NCI-H146 treated with DMSO at 0.1 percent for 48 hours (cell line): ENCODE measurements at regions not wholly inside any gene's neighbourhood (a gene's known extent, or its start where the extent isn't known, plus 50 kb on each side); places are given as distances from the start of the nearest gene placed in this dataset.

Source experiments
- DNase-seq: peaks from one replicate; lab custom pipeline; 2025; ENCODE audit not compliant: unreplicated experiment; lab: John Stamatoyannopoulos, UW

- DNase-seq = no peak
Observed at GRCh38 chr22:47240116-47240515, 477.7 kb downstream of the TBC1D22A start.

- DNase-seq = no peak
Observed at GRCh38 chr22:47239474-47239860, 477.0 kb downstream of the TBC1D22A start.

DNA sequence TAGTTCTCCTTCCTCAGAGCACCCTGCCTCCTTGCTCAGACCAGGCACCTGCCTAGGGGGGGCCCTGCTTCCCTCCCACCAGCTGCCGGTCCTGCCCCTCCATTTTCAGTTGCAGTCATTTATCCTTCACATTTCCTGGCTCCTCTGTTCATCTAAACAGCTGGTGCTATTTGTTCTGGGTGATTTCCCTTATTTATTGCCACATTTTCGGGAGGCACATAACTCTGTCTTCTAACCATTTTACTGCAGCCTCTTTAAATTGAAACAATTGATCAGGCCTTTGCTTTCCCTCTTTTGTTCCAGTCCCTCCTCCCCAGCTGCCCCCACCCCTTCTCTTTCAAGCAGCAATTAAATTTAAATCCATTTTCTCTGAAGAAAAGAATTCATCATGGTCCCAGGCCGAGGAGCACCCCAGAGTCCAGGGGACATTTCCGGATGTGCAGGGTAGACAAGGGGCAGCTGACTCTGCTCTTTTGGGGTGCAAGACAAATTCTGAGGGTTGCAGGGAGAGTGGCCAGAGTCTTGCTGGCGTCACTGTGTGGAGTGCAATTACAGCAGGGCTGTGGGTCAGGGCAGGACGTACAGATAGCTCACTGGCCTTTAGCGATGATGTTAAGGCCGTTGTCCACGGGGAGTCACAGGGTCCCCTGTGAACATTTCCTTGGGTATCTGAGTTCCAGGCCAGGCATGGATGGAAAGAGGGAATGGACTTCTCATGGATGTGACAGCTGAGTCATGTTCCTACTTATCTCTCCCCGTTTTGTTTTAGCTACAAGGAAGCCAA, 476.4 kb downstream of the TBC1D22A start:
- no peak for DNase-seq

GRCh38 chr22:47237890-47238480, 475.5 kb downstream of the TBC1D22A start:
- no peak for DNase-seq

- DNase-seq = no peak
Observed at GRCh38 chr22:47236718-47237117, 474.3 kb downstream of the TBC1D22A start.

GRCh38 chr22:47236161-47236560, 473.7 kb downstream of the TBC1D22A start:
- DNase-seq = no peak

- DNase-seq = no peak
Observed at GRCh38 chr22:47233316-47234243, 471.1 kb downstream of the TBC1D22A start.

DNA sequence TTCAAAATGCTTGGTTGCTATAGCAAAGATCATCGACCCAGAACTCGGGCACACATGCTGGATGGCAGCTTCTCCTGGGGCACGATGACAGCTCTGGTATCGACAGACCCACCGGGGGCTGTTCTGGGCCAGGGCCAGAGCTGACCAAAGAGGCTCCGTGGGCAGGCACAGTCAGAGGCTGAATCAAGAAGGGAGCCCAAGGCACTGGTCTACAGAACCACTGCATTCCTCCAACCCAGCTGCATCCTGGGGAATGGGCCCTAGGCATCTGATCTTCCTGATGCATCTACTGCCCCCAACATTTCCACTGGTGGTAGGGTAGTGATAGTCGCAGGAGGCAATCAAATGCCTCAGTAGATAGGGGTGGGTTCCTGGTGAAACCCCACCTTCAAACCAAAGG, 470.3 kb downstream of the TBC1D22A start:
- no peak for DNase-seq

- DNase-seq = no peak
Observed at GRCh38 chr22:47232197-47232596, 469.7 kb downstream of the TBC1D22A start.

DNA sequence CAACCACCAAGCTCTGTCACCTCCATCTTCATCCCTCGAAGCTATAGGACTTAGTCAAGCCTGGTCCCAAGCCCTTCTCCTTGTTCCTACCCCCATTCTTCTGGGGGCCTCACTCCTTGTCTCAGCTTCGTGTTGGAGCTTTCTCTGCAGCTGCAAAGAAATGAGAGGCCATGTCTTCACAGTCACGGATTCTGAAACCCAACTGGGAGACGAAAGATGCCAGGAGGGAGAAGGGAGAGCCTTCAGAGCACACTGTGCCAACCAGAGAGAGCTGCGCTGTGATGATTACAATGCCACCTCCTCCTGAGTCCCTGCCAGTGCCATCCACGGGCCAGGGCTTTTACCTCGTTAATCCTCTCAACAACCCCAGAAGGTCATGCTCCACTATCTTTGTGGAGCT, 469.3 kb downstream of the TBC1D22A start:
- no peak for DNase-seq

DNA sequence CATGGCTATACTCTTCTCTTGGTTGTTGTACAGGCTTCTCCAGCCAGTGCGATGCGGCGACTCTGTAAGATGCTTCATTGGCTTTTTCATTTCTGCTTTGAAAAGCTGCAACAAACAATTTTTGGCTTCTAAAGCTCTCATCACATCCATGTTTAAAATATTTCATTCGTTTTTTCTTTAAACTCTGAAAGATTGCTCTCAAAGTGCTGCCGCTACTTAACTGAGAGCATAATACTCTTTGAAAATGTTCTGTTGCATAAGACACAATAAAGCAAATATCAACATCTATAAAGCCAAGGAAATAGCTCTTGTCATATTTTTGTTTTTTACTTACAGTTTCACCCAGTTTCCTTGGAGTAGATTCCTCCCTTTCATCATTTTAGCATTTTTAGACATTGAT, 468.3 kb downstream of the TBC1D22A start:
- DNase-seq = no peak

GRCh38 chr22:47230251-47230650, 467.8 kb downstream of the TBC1D22A start:
- DNase-seq = no peak

DNA sequence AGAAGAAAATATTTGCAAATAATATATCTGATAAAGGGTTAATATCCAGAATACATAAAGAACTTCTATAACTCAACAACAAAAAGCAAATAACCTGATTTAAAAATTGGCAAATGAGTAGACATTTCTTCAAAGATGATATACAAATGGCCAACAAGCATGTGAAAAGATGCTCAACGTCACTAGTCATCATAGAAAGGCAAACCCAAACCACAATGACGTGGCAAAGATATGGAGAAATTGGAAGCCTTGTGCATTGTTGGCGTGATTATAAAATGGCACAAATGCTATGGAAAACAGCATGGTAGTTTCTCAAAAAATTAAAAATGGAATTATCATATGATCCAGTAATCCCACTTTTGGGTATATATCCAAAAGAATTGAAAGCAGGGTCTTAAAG, 466.3 kb downstream of the TBC1D22A start:
- no peak for DNase-seq

GRCh38 chr22:47225931-47226633, 463.6 kb downstream of the TBC1D22A start:
- no peak for DNase-seq

DNA sequence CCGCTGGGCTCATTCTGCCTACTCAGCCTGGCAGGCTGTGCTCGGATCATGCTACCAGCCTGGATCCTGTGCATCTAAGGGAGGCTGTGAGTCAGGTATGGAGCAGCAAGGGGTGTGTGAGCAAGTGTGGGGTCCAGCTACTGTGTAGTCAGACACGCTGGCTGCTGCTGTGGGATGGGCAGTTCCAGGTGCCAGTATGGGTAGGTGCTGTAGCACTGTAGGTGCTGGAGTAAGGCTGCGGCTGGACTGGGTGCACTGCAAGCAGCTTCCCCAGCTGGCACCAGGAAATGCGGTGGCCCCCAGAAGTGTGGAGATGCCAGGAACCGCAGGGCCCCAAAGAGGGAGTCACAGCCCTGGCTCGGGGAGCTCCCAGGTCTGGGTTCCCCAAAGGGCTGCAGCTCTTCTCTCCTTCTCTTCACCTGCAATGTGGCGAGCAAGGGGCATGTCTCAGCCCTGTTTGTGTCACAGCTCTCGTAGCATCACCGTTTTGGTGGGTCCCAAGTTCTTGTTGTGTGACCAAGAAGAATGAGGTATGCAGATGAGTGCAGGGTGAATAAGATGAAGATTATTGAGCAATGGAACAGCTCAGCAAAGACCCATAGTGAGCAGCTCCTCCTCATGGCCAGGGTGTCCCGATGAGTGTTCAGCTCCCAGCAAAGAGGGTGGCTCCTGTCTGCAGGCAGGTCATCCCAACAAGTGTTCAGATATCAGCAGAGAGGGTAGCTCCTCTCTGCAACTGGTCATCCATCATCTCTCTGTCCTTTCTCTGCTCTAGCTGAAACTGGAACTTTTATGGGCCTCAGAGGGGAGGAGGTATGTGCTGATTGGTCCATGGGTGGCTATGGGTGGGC, 462.9 kb downstream of the TBC1D22A start:
- DNase-seq = no peak
